ENCODE measurements at regions not wholly inside any gene's neighbourhood (a gene's known extent, or its start where the extent isn't known, plus 50 kb on each side); places are given as distances from the start of the nearest gene placed in this dataset.

- no peak overlapping the region for H3K4me3 ChIP-seq (ENCODE audit: low read depth, low read length)
- no peak for TF ChIP-seq CTCF (IDR thresholded peaks at IDR 0.05; ENCODE audit: insufficient read depth, low read length, severe bottlenecking)
- no peak for FAIRE-seq
- no peak for DNase-seq (ENCODE audit: low read depth)
- no peaks in the 10 kb centered on the region for H3K27me3 ChIP-seq (ENCODE audit: control insufficient read depth, insufficient read depth, low read length)
- H3K36me3 ChIP-seq (ENCODE audit: control insufficient read depth, insufficient read depth, low read length): no peaks in the 10 kb centered on the region
Observed at GRCh38 chr6:167579806-167580618, 246.7 kb upstream of the AFDN start.

- Histone ChIP-seq H3K4me3 (ENCODE audit: low read depth, low read length) (no peak overlapping the region), H3K36me3 (ENCODE audit: control insufficient read depth, insufficient read depth, low read length) (no peaks in the 10 kb centered on the region), H3K27me3 (ENCODE audit: control insufficient read depth, insufficient read depth, low read length) (no peaks in the 10 kb centered on the region)
- no peak for TF ChIP-seq CTCF (IDR thresholded peaks at IDR 0.05; ENCODE audit: insufficient read depth, low read length, severe bottlenecking)
- no peak for DNase-seq (ENCODE audit: low read depth)
- no peak for FAIRE-seq
Observed at GRCh38 chr6:167580619-167580911, 246.1 kb upstream of the AFDN start.

GRCh38 chr6:167581637-167582036 is 245.1 kb upstream of the AFDN start:
- no peaks in the 10 kb centered on the region for H3K36me3 ChIP-seq (ENCODE audit: control insufficient read depth, insufficient read depth, low read length)
- TF ChIP-seq CTCF (IDR thresholded peaks at IDR 0.05; ENCODE audit: insufficient read depth, low read length, severe bottlenecking): no peak
- no peak overlapping the region for H3K4me3 ChIP-seq (ENCODE audit: low read depth, low read length)
- DNase-seq (ENCODE audit: low read depth) (no peak), FAIRE-seq (no peak)
- no peaks in the 10 kb centered on the region for H3K27me3 ChIP-seq (ENCODE audit: control insufficient read depth, insufficient read depth, low read length)

GRCh38 chr6:167583412-167583811 is 243.3 kb upstream of the AFDN start:
- TF ChIP-seq CTCF (IDR thresholded peaks at IDR 0.05; ENCODE audit: insufficient read depth, low read length, severe bottlenecking): no peak
- DNase-seq (ENCODE audit: low read depth) (no peak), FAIRE-seq (no peak)
- H3K4me3 ChIP-seq (ENCODE audit: low read depth, low read length): no peak overlapping the region
- no peaks in the 10 kb centered on the region for H3K27me3 ChIP-seq (ENCODE audit: control insufficient read depth, insufficient read depth, low read length)
- no peaks in the 10 kb centered on the region for H3K36me3 ChIP-seq (ENCODE audit: control insufficient read depth, insufficient read depth, low read length)

- no peak for TF ChIP-seq CTCF (IDR thresholded peaks at IDR 0.05; ENCODE audit: insufficient read depth, low read length, severe bottlenecking)
- FAIRE-seq (no peak), DNase-seq (ENCODE audit: low read depth) (no peak)
- Histone ChIP-seq H3K36me3 (ENCODE audit: control insufficient read depth, insufficient read depth, low read length) (no peaks in the 10 kb centered on the region), H3K4me3 (ENCODE audit: low read depth, low read length) (no peak overlapping the region), H3K27me3 (ENCODE audit: control insufficient read depth, insufficient read depth, low read length) (no peaks in the 10 kb centered on the region)
Observed at GRCh38 chr6:167588181-167588919, 238.4 kb upstream of the AFDN start.

Data from bronchial epithelial cell (primary cell).